Nephron progenitor cell (in vitro differentiated cells): ENCODE measurements at regions not wholly inside any gene's neighbourhood (a gene's known extent, or its start where the extent isn't known, plus 50 kb on each side); places are given as distances from the start of the nearest gene placed in this dataset.

Experiments
- DNase-seq: peaks from one replicate; pipeline ENCODE4 v3.0.0; 2021
- H3K27ac Mint-ChIP-seq: 2 replicates; pipeline ENCODE4 v1.8.0; 2021; ENCODE audit warnings: mild to moderate bottlenecking, moderate library complexity, mixed read lengths
- H3K27me3 Mint-ChIP-seq: 2 replicates; pipeline ENCODE4 v1.8.0; 2021; ENCODE audit warnings: mild to moderate bottlenecking, low read depth, mixed read lengths; ENCODE audit not compliant: poor library complexity
- H3K36me3 Mint-ChIP-seq: 2 replicates; pipeline ENCODE4 v1.8.0; 2021; ENCODE audit warnings: low read depth, mixed read lengths
- H3K4me1 Mint-ChIP-seq: 2 replicates; pipeline ENCODE4 v1.8.0; 2021; ENCODE audit warnings: mixed read lengths
- H3K4me3 Mint-ChIP-seq: 2 replicates; pipeline ENCODE4 v1.8.0; 2021; ENCODE audit warnings: mild to moderate bottlenecking, moderate library complexity, mixed read lengths
- H3K9me3 Mint-ChIP-seq: 2 replicates; pipeline ENCODE4 v1.8.0; 2021; ENCODE audit warnings: mild to moderate bottlenecking, moderate library complexity, mixed read lengths
- TF ChIP-seq, protein P1 (sequence below): fragments of 200-600 bp; sonication (generic); IDR thresholded peaks from 2 replicates; pipeline ENCODE4 v1.5.0; 2021; ENCODE audit warnings: antibody characterized with exemption

GRCh38 chr10:78411716-78412115 is 378.1 kb downstream of the RPS24 start:
- peak overlapping the region; percentile 8 for H3K27ac Mint-ChIP-seq
- no peaks in the 10 kb centered on the region for H3K9me3 Mint-ChIP-seq
- peaks cover 57% of the 10 kb centered on the region for H3K4me1 Mint-ChIP-seq
- DNase-seq: no peak
- no peaks in the 10 kb centered on the region for H3K36me3 Mint-ChIP-seq
- H3K4me3 Mint-ChIP-seq: no peak overlapping the region
- H3K27me3 Mint-ChIP-seq: peaks cover 2% of the 10 kb centered on the region
- TF ChIP-seq, protein P1, sequence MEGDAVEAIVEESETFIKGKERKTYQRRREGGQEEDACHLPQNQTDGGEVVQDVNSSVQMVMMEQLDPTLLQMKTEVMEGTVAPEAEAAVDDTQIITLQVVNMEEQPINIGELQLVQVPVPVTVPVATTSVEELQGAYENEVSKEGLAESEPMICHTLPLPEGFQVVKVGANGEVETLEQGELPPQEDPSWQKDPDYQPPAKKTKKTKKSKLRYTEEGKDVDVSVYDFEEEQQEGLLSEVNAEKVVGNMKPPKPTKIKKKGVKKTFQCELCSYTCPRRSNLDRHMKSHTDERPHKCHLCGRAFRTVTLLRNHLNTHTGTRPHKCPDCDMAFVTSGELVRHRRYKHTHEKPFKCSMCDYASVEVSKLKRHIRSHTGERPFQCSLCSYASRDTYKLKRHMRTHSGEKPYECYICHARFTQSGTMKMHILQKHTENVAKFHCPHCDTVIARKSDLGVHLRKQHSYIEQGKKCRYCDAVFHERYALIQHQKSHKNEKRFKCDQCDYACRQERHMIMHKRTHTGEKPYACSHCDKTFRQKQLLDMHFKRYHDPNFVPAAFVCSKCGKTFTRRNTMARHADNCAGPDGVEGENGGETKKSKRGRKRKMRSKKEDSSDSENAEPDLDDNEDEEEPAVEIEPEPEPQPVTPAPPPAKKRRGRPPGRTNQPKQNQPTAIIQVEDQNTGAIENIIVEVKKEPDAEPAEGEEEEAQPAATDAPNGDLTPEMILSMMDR: no peak

DNA sequence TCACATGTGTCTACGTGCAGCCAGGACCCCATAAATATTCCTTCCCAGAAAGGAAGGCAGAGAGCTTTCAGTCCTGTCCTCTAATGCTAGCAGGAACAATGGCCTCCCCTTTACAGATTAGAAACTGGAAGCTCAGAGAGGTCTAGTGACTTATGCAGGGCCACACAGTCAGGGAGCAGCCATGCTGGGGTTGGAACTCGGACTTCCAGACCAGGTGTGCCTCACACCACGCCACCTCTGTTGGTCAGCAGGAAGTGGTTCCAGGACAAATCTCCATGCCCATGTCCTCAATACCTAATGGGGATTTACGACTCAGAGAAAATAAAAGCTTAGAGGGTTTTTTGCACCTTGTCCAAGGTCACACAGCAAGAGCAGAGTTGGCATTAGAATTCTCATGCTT is 378.9 kb downstream of the RPS24 start:
- DNase-seq: no peak
- Mint-ChIP-seq H3K27ac (no peak overlapping the region), H3K9me3 (no peaks in the 10 kb centered on the region), H3K27me3 (peaks cover under 1% of the 10 kb centered on the region), H3K4me1 (peaks cover 51% of the 10 kb centered on the region), H3K4me3 (no peak overlapping the region), H3K36me3 (no peaks in the 10 kb centered on the region)
- TF ChIP-seq, protein P1: no peak

DNA sequence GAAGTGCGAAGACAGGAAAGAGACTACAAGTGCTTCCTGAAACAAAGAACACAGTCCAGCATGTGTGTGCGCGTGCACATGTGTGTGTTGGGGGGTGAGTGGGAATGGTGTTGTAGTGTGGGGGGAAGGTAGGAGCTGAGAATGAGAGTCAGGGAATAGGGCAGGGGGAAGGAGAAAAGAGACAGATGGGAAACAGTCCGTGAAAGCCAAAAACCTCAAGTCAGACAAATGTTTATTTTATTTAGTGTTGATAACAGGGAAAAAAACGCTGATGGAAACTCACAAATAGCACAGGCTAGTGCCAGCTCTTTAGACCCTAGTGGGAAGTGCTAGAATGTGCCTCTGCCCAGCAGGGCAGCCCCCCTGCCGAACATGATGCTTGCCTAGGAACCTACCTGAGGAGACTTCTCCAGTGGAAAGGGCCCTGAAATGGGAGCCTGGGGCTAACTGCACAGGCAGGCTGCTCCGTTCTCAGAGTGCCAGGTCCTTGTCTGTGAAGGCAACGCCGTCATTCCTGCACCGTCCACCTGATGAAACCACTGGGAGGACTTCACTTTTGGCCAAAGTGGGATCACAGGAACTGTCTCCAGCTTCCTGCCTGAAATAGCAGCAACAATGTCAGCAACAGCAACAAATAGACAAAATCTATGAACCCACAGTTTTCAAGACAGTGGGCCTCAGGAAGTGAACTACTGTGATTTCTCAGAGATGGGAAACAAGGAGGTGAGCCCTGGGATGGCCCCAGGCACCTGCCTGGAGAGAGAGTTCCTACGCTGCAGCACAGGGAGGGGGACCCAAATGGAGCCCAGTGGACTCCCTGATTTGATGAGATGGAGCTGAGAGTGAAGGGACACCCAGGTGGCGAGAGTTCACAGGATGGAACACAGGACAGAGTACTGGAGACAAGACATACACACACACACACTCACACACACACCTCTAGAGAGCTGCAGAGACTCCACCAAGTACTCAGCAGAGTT is 379.7 kb downstream of the RPS24 start:
- H3K9me3 Mint-ChIP-seq: no peaks in the 10 kb centered on the region
- DNase-seq: no peak
- H3K27ac Mint-ChIP-seq: no peak overlapping the region
- no peak overlapping the region for H3K4me3 Mint-ChIP-seq
- H3K36me3 Mint-ChIP-seq: no peaks in the 10 kb centered on the region
- peaks cover 46% of the 10 kb centered on the region for H3K4me1 Mint-ChIP-seq
- TF ChIP-seq, protein P1: no peak
- H3K27me3 Mint-ChIP-seq: peaks cover 7% of the 10 kb centered on the region

- TF ChIP-seq, protein P1: no peak
- Mint-ChIP-seq H3K27me3 (peaks cover 7% of the 10 kb centered on the region), H3K27ac (peak overlapping the region; percentile 46), H3K9me3 (no peaks in the 10 kb centered on the region), H3K4me3 (no peak overlapping the region), H3K36me3 (no peaks in the 10 kb centered on the region), H3K4me1 (peaks cover 53% of the 10 kb centered on the region)
- DNase-seq: no peak
Observed at GRCh38 chr10:78414380-78414779, 380.7 kb downstream of the RPS24 start.

DNA sequence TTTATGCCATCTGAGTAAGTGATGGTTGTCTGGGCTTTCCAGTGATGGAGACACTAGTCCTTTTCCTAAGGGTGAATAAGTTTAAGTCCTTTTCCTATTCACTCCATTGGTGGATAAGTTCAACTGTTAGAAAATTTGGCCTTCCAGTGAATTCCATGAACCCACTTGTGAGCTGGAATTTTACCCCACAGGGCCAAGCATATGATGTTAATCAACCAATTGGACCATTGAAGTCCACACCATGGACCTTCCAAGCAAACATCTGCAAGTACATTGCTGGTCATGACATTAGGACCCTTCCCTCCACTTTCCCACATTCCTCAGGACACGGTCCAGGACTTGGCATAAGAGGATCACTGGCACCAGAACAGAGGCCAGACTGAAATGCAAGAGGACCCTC is 381.4 kb downstream of the RPS24 start:
- TF ChIP-seq, protein P1: no peak
- Mint-ChIP-seq H3K36me3 (no peaks in the 10 kb centered on the region), H3K27ac (no peak overlapping the region), H3K4me3 (no peak overlapping the region), H3K27me3 (peaks cover 7% of the 10 kb centered on the region), H3K4me1 (peaks cover 55% of the 10 kb centered on the region), H3K9me3 (no peaks in the 10 kb centered on the region)
- no peak for DNase-seq
